ENCODE measurements at regions not wholly inside any gene's neighbourhood (a gene's known extent, or its start where the extent isn't known, plus 50 kb on each side); places are given as distances from the start of the nearest gene placed in this dataset.
"Not testable (repeated sequence)": the region's sequence is repeated elsewhere in the genome, so short reads cannot be mapped to it uniquely, and the experiment has no call there.

- TF ChIP-seq, protein P1, sequence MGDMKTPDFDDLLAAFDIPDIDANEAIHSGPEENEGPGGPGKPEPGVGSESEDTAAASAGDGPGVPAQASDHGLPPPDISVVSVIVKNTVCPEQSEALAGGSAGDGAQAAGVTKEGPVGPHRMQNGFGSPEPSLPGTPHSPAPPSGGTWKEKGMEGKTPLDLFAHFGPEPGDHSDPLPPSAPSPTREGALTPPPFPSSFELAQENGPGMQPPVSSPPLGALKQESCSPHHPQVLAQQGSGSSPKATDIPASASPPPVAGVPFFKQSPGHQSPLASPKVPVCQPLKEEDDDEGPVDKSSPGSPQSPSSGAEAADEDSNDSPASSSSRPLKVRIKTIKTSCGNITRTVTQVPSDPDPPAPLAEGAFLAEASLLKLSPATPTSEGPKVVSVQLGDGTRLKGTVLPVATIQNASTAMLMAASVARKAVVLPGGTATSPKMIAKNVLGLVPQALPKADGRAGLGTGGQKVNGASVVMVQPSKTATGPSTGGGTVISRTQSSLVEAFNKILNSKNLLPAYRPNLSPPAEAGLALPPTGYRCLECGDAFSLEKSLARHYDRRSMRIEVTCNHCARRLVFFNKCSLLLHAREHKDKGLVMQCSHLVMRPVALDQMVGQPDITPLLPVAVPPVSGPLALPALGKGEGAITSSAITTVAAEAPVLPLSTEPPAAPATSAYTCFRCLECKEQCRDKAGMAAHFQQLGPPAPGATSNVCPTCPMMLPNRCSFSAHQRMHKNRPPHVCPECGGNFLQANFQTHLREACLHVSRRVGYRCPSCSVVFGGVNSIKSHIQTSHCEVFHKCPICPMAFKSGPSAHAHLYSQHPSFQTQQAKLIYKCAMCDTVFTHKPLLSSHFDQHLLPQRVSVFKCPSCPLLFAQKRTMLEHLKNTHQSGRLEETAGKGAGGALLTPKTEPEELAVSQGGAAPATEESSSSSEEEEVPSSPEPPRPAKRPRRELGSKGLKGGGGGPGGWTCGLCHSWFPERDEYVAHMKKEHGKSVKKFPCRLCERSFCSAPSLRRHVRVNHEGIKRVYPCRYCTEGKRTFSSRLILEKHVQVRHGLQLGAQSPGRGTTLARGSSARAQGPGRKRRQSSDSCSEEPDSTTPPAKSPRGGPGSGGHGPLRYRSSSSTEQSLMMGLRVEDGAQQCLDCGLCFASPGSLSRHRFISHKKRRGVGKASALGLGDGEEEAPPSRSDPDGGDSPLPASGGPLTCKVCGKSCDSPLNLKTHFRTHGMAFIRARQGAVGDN (IDR thresholded peaks at IDR 0.05) = no peak
These were observed 146.6 kb downstream of the CSNK2A3 start (continued) for GRCh38 chr11:11206484-11206883.

DNA sequence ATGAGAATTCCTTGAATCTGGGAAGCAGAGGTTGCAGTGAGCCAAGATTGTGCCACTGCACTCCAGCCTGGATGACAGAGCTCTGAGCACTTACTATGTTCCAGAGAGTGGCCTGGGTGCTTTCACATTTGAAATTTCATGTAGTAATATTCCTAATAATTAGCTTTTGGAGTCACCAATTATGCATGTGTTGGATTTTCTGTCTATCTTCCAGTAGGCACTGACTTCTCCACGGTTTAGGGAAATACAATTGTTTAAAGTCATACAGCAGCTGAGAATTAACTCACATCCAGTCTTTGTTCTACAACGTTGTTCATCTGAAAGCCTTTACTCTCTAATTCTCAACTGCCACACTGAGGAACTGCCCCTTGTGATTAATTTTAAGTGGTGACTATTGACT, 150.2 kb downstream of the CSNK2A3 start:
- SMC1A ChIA-PET (ENCODE audit: uncharacterized antibody, unreplicated experiment) = interaction anchor here (0.8 kb wide), 1 partner anchor 33 kb away, joined by 3 read pairs; no protein-coding TSS in a partner anchor
- TF ChIP-seq BACH1 (IDR thresholded peaks at IDR 0.05; ENCODE audit: borderline replicate concordance) (no peak), RBBP5 (conservative IDR thresholded peaks at IDR 0.05) (no peak)
- TF ChIP-seq, protein P2, sequence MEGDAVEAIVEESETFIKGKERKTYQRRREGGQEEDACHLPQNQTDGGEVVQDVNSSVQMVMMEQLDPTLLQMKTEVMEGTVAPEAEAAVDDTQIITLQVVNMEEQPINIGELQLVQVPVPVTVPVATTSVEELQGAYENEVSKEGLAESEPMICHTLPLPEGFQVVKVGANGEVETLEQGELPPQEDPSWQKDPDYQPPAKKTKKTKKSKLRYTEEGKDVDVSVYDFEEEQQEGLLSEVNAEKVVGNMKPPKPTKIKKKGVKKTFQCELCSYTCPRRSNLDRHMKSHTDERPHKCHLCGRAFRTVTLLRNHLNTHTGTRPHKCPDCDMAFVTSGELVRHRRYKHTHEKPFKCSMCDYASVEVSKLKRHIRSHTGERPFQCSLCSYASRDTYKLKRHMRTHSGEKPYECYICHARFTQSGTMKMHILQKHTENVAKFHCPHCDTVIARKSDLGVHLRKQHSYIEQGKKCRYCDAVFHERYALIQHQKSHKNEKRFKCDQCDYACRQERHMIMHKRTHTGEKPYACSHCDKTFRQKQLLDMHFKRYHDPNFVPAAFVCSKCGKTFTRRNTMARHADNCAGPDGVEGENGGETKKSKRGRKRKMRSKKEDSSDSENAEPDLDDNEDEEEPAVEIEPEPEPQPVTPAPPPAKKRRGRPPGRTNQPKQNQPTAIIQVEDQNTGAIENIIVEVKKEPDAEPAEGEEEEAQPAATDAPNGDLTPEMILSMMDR (IDR thresholded peaks at IDR 0.05 in 2 of 3, conservative IDR thresholded peaks at IDR 0.05 in 1 of 3; ENCODE audit: control insufficient read depth in 2 of 3, extremely low read depth in 1 of 3, insufficient read depth in 1 of 3, low read depth in 3 of 3, low read length in 3 of 3) = no peak
- no peaks in the 10 kb centered on the region; the same call in 1 of the 3 replicates for H3K9me3 ChIP-seq (replicated peaks; ENCODE audit: control insufficient read depth, insufficient read depth, low read length)

DNA sequence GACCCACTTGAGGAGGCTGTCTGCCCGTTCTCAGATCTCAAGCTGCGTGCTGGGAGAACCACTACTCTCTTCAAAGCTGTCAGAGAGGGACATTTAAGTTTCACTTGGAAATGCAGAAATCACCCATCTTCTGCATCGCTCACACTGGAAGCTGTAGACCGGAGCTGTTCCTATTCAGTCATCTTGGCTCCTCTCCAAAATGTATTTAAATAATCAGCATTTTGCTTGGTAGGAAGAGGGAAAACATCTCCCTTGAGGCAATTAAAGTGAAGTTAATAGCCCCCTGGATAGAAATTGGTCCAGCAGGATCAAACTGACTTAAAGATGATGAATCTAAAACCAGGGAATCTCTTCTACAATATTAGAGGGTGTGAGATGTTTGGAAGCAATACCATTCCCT, 151.7 kb downstream of the CSNK2A3 start:
- DNase-seq (ENCODE audit: low read depth, low spot score); FAIRE-seq; RAD21 ChIA-PET (ENCODE audit: unreplicated experiment): not testable (repeated sequence)

More for the DNA sequence above, 150.2 kb downstream of the CSNK2A3 start:
- Histone ChIP-seq H2AFZ (ENCODE audit: control insufficient read depth, low read depth, low read length) (no peak overlapping the region), H3K27me3 (replicated peaks in 1 of 2; ENCODE audit: control insufficient read depth in 2 of 2, insufficient read depth in 2 of 2, low read length in 1 of 2) (peaks cover 0 to 3% of the 10 kb centered on the region in 2 experiments; a peak in 2 of 4 replicates), H3K79me2 (ENCODE audit: control insufficient read depth, insufficient read depth, low read length) (no peaks in the 10 kb centered on the region), H4K20me1 (ENCODE audit: control insufficient read depth, insufficient read depth) (no peaks in the 10 kb centered on the region), H3K9ac (ENCODE audit: control insufficient read depth, insufficient read depth, low read length) (no peak overlapping the region), H3K4me2 (ENCODE audit: control insufficient read depth, insufficient read depth) (no peak overlapping the region), H3K4me3 (no peak overlapping the region), H3K27ac (ENCODE audit: control insufficient read depth, insufficient read depth) (no peak overlapping the region), H3K4me1 (ENCODE audit: control insufficient read depth, insufficient read depth, low read length) (no peaks in the 10 kb centered on the region), H3K36me3 (ENCODE audit: control insufficient read depth in 2 of 2, insufficient read depth in 2 of 2, low read length in 1 of 2) (no peaks in the 10 kb centered on the region)
- ATAC-seq (no peak), FAIRE-seq (no peak), DNase-seq (ENCODE audit: low read depth, low spot score) (no peak)
- ChIA-PET POLR2A (no interaction called here), RAD21 (ENCODE audit: unreplicated experiment) (no interaction called here), CTCF (interaction anchor here (0.9 kb wide), 1 partner anchor 28 kb away, joined by 3 read pairs; no protein-coding TSS in a partner anchor)
- in situ Hi-C loops (cut with MboI) (no loop called here), intact Hi-C loops (cut with micrococcal nuclease; ENCODE audit: unreplicated experiment) (no loop called here)
- WGBS (ENCODE audit: insufficient coverage, insufficient replicate concordance, low lambda C conversion rate, missing lambda C conversion rate) = 22% methylated on average over 2 of the region's 2 CpGs
- no TSS peak for BruUV-seq (replicated peaks)

More for the DNA sequence above, 151.7 kb downstream of the CSNK2A3 start:
- H3K36me3 ChIP-seq (ENCODE audit: control insufficient read depth in 2 of 2, insufficient read depth in 2 of 2, low read length in 1 of 2); intact Hi-C loops (cut with micrococcal nuclease; ENCODE audit: unreplicated experiment); SMC1A ChIA-PET (ENCODE audit: uncharacterized antibody, unreplicated experiment); H3K4me3 ChIP-seq; H3K4me1 ChIP-seq (ENCODE audit: control insufficient read depth, insufficient read depth, low read length); H4K20me1 ChIP-seq (ENCODE audit: control insufficient read depth, insufficient read depth); H3K27me3 ChIP-seq (replicated peaks in 1 of 2; ENCODE audit: control insufficient read depth in 2 of 2, insufficient read depth in 2 of 2, low read length in 1 of 2); H3K4me2 ChIP-seq (ENCODE audit: control insufficient read depth, insufficient read depth); POLR2A ChIA-PET; ATAC-seq; H3K79me2 ChIP-seq (ENCODE audit: control insufficient read depth, insufficient read depth, low read length); CTCF ChIA-PET; H3K9me3 ChIP-seq (replicated peaks; ENCODE audit: control insufficient read depth, insufficient read depth, low read length); H3K9ac ChIP-seq (ENCODE audit: control insufficient read depth, insufficient read depth, low read length); H3K27ac ChIP-seq (ENCODE audit: control insufficient read depth, insufficient read depth); BruUV-seq (replicated peaks); in situ Hi-C loops (cut with MboI); H2AFZ ChIP-seq (ENCODE audit: control insufficient read depth, low read depth, low read length): not testable (repeated sequence)
- WGBS (ENCODE audit: insufficient coverage, insufficient replicate concordance, low lambda C conversion rate, missing lambda C conversion rate) = 38% methylated on average over 4 of the region's 4 CpGs
